ENCODE measurements at regions not wholly inside any gene's neighbourhood (a gene's known extent, or its start where the extent isn't known, plus 50 kb on each side); places are given as distances from the start of the nearest gene placed in this dataset.

- no peak for TF ChIP-seq POLR2AphosphoS5 (IDR thresholded peaks at IDR 0.05; ENCODE audit: low read depth, low read length)
- TF ChIP-seq POLR2A (IDR thresholded peaks at IDR 0.05; ENCODE audit: low read depth, low read length), result no peak
- TF ChIP-seq TAF1 (IDR thresholded peaks at IDR 0.05; ENCODE audit: low read depth, low read length), result no peak
- TF ChIP-seq SPI1 (IDR thresholded peaks at IDR 0.05; ENCODE audit: low read depth, low read length), result no peak
- no peak for TF ChIP-seq PAX5 (IDR thresholded peaks at IDR 0.05; ENCODE audit: insufficient read depth, low read length, severe bottlenecking)
Measured at GRCh38 chr2:180842461-180842860, 137.9 kb upstream of the UBE2E3 start.
